ENCODE measurements at regions not wholly inside any gene's neighbourhood (a gene's known extent, or its start where the extent isn't known, plus 50 kb on each side); places are given as distances from the start of the nearest gene placed in this dataset.

DNA sequence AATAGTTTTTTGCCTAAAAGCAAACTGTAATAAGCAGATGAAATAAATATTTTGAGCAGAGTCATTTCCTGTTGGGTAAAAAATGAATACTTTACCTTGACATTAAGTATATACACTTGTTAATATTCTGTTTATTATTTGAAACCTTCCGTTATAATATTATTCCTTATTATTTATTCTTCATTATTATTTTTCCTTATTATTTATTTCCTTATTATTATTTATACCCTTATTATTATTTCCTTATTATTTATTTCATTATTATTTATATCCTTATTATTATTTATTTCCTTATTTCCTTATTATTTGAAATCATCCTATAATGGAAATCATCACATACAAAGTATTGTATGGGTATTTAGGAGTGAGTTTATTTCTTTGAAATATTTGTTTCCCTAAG, 232.2 kb upstream of the RBBP8 start:
- H3K4me3 ChIP-seq (ENCODE audit: low read depth, low read length, poor library complexity, severe bottlenecking), result no peak overlapping the region
- no peak overlapping the region for H3K4me2 ChIP-seq (ENCODE audit: low read length)
- no peak overlapping the region for H3K27ac ChIP-seq (ENCODE audit: low read depth, low read length, poor library complexity, severe bottlenecking)
- H3K9ac ChIP-seq (ENCODE audit: low read length), result no peak overlapping the region
- no peaks in the 10 kb centered on the region for H3K79me2 ChIP-seq (ENCODE audit: insufficient read depth, low read length)
- H3K9me2 ChIP-seq (ENCODE audit: low read depth, low read length), result no peaks in the 10 kb centered on the region
- H3K4me1 ChIP-seq (ENCODE audit: insufficient read depth, low read length, severe bottlenecking), result no peaks in the 10 kb centered on the region
- H4K20me1 ChIP-seq (ENCODE audit: insufficient read depth, low read length), result no peaks in the 10 kb centered on the region
- TF ChIP-seq, protein P1, sequence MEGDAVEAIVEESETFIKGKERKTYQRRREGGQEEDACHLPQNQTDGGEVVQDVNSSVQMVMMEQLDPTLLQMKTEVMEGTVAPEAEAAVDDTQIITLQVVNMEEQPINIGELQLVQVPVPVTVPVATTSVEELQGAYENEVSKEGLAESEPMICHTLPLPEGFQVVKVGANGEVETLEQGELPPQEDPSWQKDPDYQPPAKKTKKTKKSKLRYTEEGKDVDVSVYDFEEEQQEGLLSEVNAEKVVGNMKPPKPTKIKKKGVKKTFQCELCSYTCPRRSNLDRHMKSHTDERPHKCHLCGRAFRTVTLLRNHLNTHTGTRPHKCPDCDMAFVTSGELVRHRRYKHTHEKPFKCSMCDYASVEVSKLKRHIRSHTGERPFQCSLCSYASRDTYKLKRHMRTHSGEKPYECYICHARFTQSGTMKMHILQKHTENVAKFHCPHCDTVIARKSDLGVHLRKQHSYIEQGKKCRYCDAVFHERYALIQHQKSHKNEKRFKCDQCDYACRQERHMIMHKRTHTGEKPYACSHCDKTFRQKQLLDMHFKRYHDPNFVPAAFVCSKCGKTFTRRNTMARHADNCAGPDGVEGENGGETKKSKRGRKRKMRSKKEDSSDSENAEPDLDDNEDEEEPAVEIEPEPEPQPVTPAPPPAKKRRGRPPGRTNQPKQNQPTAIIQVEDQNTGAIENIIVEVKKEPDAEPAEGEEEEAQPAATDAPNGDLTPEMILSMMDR (IDR thresholded peaks at IDR 0.05; ENCODE audit: low read length), result no peak
- TF ChIP-seq EZH2 (IDR thresholded peaks at IDR 0.05; ENCODE audit: borderline replicate concordance, low read length), result no peak
- H3F3A ChIP-seq (ENCODE audit: insufficient read depth, low read length), result no peaks in the 10 kb centered on the region
- no peak overlapping the region for H2AFZ ChIP-seq (ENCODE audit: low read length)
- H3K9me3 ChIP-seq (ENCODE audit: low read length), result no peaks in the 10 kb centered on the region
- no peaks in the 10 kb centered on the region for H3K36me3 ChIP-seq (ENCODE audit: insufficient read depth, low read length)
- peaks cover 7% of the 10 kb centered on the region; the same call in 1 of the 2 replicates for H3K27me3 ChIP-seq (ENCODE audit: insufficient read depth, low read length)

DNA sequence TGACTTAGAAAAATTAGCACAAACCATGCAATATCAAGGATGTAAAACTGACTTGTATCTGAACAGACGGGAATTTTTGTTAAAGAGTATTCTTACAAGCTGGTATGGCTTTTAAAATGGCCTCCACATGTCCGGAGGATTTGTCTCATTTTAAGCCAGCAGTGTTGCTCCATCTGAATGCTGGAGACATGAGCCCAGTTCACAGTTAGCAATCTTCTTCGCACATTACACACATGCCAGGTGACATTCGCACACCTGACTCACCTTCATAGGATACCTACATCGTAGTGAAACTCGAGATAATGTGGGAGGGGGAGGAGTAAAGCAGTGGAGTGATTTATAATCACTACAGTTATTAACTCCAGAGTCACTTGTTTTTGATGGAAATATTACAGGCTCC, 231.8 kb upstream of the RBBP8 start:
- TF ChIP-seq EZH2 (IDR thresholded peaks at IDR 0.05; ENCODE audit: borderline replicate concordance, low read length), result no peak
- TF ChIP-seq, protein P1 (IDR thresholded peaks at IDR 0.05; ENCODE audit: low read length), result no peak
- no peaks in the 10 kb centered on the region for H3F3A ChIP-seq (ENCODE audit: insufficient read depth, low read length)
- H3K9ac ChIP-seq (ENCODE audit: low read length), result no peak overlapping the region
- H3K27me3 ChIP-seq (ENCODE audit: insufficient read depth, low read length), result peaks cover 7% of the 10 kb centered on the region; the same call in 1 of the 2 replicates
- H2AFZ ChIP-seq (ENCODE audit: low read length), result no peak overlapping the region
- H3K36me3 ChIP-seq (ENCODE audit: insufficient read depth, low read length), result no peaks in the 10 kb centered on the region
- no peaks in the 10 kb centered on the region for H3K79me2 ChIP-seq (ENCODE audit: insufficient read depth, low read length)
- H3K27ac ChIP-seq (ENCODE audit: low read depth, low read length, poor library complexity, severe bottlenecking), result no peak overlapping the region
- H3K4me3 ChIP-seq (ENCODE audit: low read depth, low read length, poor library complexity, severe bottlenecking), result no peak overlapping the region
- no peak overlapping the region for H3K4me2 ChIP-seq (ENCODE audit: low read length)
- no peaks in the 10 kb centered on the region for H4K20me1 ChIP-seq (ENCODE audit: insufficient read depth, low read length)
- no peaks in the 10 kb centered on the region for H3K9me2 ChIP-seq (ENCODE audit: low read depth, low read length)
- no peaks in the 10 kb centered on the region for H3K4me1 ChIP-seq (ENCODE audit: insufficient read depth, low read length, severe bottlenecking)
- H3K9me3 ChIP-seq (ENCODE audit: low read length), result no peaks in the 10 kb centered on the region

DNA sequence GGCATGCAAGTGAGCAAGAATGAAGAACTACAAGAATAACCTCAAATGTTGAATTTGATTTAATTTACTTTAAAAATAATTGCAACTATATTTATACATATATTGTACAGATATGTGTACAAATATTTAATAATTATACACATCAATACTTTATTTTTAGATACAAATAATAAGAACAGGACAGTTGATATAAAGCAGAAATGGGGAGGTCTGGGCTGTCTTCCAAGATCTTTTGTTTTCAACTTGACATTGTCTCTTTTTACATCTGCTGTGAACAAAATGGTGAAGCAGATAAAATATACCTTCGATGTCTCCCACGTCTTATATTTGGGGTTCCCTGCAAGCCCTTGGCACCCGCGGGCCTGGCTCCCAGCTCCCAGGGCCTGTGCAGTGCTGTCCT, 231.3 kb upstream of the RBBP8 start:
- Histone ChIP-seq H3K79me2 (ENCODE audit: insufficient read depth, low read length) (no peaks in the 10 kb centered on the region), H4K20me1 (ENCODE audit: insufficient read depth, low read length) (no peaks in the 10 kb centered on the region), H3K36me3 (ENCODE audit: insufficient read depth, low read length) (no peaks in the 10 kb centered on the region), H3K4me2 (ENCODE audit: low read length) (no peak overlapping the region), H3K4me1 (ENCODE audit: insufficient read depth, low read length, severe bottlenecking) (no peaks in the 10 kb centered on the region), H3K9me3 (ENCODE audit: low read length) (no peaks in the 10 kb centered on the region), H3K9me2 (ENCODE audit: low read depth, low read length) (no peaks in the 10 kb centered on the region), H3K9ac (ENCODE audit: low read length) (no peak overlapping the region), H3K4me3 (ENCODE audit: low read depth, low read length, poor library complexity, severe bottlenecking) (no peak overlapping the region), H3K27ac (ENCODE audit: low read depth, low read length, poor library complexity, severe bottlenecking) (no peak overlapping the region), H3F3A (ENCODE audit: insufficient read depth, low read length) (no peaks in the 10 kb centered on the region), H2AFZ (ENCODE audit: low read length) (no peak overlapping the region), H3K27me3 (ENCODE audit: insufficient read depth, low read length) (peaks cover 7% of the 10 kb centered on the region; the same call in 1 of the 2 replicates)
- TF ChIP-seq EZH2 (IDR thresholded peaks at IDR 0.05; ENCODE audit: borderline replicate concordance, low read length), result no peak
- TF ChIP-seq, protein P1 (IDR thresholded peaks at IDR 0.05; ENCODE audit: low read length), result no peak
